GM19328 (cell line): ENCODE measurements at regions not wholly inside any gene's neighbourhood (a gene's known extent, or its start where the extent isn't known, plus 50 kb on each side); places are given as distances from the start of the nearest gene placed in this dataset.

Source experiments
- ATAC-seq: cut with Tn5 transposase; IDR thresholded peaks from one replicate; pipeline ENCODE4 v1.9.1; 2021; ENCODE audit warnings: mild to moderate bottlenecking, moderate library complexity; ENCODE audit not compliant: unreplicated experiment

DNA sequence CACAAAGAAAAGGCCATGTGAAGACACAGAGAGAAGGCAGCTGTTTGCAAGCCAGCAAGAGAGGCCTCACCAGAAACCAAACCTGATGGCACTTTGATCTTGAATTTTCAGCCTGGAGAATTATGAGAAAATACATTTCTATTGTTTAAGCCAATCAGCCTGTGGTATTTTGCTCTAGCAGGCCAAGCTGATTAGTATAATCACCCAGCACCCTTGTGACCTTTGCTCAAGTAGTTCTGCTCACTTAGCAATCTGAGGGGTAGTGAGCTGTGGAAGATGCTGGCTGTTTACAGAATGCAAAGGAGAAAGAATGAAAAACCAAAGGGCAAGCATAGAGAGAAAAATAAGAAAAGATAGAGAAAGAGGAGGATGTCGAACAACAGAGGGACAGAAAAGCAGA lies 396.4 kb upstream of the BOD1L1 start:
- no peak for ATAC-seq

DNA sequence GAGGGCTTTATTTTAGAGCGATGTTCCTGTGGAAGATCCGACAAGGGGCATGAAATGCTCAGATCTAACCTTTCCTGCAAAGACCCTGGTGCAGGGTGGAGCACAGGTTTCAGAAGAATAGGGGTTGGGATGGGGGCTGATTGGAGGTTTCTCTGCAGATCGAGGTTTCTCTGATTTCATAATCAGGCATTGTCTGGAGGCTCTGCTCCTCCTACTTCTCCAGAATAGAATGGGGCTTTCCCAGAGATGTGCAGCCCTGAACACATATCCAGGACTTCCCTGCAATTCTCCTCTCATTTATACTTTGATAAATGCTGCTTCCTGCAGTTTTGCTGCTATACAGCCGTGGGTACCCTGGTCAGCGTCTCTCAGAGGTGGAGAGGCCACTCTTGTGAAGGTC lies 397.6 kb upstream of the BOD1L1 start:
- ATAC-seq, result no peak

DNA sequence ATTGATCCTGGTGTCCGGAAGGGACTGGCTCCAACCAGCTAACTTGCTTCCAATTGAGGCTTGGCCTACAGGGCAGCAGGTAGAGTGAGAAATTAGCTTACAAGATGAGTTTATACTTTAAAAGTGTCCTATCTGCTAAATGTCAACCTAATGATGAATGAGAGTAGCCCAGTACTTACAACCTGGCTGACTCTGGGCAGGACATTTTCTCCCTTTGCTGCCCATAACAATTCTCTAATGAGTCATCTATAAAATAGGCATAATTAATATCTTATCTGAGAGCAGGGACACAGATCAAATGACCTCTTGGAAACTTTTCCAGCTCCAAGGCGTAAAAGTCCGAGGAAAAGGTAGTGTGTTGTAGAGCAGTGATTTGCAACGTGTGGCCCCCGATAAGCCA lies 398.4 kb upstream of the BOD1L1 start:
- ATAC-seq, result no peak

DNA sequence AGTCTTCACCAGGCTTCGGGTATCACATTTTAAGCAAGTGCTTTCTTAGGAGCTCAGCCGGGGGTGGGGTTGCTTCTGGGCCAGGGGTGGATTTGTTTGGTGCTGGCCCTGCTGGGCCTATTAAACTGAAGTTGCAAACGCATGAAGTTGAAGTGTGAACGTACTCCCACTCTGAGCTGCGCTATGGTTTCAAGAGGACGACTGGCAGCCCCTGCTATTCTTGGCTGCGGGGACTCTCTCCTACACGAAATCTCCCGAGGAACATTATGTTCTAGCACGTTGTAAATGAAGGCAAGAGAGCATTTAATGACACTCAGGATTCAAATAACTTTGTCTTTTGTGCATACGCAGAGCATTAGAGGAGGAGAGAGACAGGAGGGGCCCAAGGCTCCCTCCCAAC lies 401.3 kb upstream of the BOD1L1 start:
- ATAC-seq, result no peak

DNA sequence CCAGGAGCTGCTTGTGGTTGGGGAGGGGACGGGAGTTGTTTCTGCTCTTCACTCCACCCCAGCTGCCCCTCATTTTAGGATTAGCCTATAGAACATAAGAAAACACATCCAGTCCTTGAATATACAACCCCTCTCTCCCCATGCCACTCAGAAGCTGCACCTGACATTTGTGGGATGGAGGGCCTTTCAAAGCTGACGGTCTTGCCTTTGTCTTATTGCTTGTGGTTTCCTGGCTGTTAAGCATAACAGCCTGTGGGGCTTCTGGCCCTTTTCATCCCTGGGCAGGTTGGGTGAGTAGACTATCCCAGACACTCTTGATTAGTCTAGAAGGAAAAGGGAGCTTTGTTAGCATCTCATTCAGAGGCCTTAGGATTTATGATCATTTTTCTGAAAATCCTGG lies 407.6 kb upstream of the BOD1L1 start:
- ATAC-seq, result no peak

DNA sequence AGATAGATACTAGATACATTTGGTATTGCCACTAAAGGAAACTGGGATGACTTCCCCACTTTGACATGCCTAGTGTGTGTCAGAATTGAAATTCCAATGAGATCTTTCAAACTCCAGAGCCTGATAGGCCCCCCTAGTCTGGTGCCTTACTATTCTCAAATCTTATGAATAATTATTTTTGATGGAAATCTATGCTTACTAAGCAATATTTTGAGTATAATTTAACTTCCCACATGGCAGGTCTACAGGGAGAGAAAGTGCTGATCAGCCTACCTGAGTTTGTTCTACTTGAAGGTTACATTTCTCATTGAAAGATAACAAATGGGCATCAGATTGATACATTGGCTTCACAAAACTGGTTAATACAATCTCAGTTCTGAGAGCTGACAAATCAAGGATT lies 415.7 kb upstream of the BOD1L1 start:
- ATAC-seq, result no peak

DNA sequence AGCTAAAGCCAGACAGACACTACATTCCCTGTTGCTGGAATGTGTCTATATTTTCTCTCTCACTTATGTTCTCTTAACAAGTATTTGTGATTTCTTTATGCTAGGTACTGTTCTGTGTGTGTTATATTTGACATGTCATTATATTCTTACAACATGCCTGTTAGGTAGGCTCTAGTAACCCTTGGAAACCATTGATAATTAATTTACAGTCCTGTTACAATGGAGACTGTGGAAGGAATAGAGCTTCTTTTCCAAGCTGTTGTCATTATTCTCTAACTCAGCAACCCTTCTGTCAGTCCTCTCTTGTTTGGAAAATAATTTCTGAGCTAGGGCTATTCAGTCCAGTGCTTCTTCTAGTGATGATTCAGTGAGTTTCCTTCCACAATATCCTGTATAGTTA lies 419.1 kb upstream of the BOD1L1 start:
- ATAC-seq, result no peak

DNA sequence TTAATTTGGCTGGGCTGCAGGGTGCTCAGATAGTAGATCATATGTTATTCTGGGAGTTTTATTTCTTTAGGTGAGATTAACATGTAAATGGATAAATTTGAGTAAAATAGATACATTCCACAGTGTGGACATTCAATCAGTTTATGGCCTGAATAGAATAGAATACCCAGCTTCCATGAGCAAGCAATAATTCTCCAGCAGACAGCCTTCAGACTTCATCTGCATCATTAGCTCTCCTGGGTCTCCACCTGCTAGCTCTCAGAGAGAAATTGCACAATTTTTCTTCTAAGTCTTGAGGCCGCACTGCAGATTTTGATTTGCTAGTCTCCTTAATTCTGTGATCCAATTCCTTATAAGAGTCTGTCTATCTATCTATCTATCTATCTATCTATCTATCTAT lies 420.3 kb upstream of the BOD1L1 start:
- ATAC-seq, result no peak

DNA sequence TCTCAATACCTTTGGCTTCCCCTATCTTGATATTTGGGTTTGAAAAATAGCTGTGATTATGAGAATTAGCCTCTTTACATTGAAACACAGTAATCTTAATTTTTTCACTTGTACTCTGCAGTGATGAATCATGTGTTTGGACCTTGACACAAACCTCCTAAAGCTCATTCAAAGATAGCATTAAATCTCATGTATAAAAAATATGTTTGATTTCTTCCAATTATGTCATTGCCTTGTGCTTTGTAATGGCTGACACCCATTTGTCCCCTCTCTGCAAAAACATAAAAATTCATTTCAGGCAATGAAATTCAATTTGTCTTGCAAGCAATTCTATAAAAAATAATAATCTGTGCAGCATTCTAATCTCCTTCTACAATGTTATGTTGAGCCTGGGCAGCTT lies 422.4 kb upstream of the BOD1L1 start:
- no peak for ATAC-seq

DNA sequence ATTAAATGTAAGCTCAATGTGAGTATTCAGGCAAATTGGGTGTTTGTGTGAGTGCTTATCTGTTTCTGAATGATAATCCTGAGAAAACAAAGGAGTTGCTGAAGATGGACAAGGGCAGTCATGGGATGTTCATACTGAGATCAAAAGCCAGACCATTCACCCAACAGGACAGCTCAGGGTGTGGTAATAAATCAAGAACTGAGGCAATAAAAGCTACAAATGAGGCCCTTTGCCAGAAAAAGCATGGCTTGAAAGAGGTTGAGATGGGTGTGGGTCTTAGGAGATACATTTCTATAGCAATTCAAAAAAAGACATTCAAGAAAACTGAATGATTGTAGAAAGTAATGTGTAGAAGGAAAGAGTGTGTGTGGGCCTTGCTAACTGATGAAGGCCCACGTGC lies 425.8 kb upstream of the BOD1L1 start:
- ATAC-seq, result no peak

DNA sequence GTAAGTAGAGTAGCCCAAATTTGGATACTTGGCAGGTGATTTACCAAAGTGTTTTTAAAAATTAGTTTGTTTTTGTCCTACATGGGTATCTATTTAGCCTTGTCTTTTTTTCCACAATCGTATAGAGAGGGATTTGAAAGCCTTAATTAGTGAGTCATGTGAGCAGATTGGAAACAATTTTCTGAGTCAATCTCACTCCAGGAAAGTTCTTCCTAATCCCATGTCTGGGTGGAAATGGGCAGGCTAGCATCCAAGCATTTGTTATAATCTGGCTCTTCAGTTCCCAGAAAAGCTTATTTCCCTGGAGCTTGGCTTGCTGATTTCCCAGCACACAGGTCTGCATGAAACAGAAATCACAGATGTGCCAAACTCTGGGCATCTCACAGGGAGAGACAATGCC lies 426.9 kb upstream of the BOD1L1 start:
- no peak for ATAC-seq

DNA sequence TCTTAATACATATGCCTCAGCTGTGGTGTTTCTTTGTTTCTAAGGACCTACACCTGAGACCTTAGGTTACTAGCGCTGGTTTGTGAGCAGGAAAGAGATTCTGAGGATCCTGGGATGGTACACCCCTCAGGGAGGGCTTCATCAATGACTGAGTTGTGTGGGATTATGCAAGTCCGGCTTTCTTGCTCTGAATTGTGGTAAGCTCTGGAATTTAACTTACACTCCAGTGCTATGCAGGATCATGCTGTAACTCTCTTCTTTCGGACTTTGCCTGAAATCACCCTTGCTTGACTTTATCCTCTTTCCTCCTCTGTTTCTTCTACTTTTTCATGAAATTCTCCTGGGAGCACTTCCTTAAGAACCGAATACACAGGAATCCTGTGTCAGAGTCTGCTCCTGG lies 431.5 kb upstream of the BOD1L1 start:
- ATAC-seq, result no peak

DNA sequence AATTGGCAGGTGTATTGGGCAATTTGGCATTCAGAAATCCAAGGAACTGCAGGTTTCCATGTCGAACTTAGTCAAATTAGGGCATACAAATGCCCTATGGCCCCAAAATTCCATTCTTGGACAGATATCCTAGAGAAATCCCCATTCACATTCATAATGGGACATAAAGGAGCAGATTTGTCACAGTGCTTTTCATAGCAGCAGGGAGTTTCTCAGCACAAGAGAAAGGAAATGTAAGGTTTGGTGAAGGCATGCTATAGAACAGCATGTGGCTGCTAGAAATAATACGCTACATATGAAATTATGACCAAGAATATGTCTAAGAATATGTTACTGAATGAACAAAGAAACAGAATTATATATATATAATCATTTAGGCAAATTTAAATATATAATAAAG lies 437.5 kb upstream of the BOD1L1 start:
- ATAC-seq, result no peak

DNA sequence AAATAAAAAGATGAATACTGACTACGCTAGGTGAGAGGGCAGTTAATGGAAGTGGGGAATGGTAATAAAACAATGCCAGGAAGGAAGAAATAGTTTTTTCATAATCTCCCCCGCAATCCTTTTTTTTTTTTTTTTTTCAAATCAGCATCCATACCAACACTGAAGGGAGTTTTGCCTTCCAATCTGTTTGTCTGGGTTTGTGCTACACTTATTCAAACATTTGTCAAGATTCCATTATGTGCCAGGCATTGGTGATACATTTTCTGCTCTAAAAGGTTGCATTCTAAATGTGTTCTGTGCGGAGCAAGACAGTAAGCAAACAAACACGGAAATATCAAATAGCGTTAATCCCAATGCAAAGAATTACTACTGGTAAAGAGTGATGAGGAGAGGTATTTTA lies 437.9 kb upstream of the BOD1L1 start:
- no peak for ATAC-seq

DNA sequence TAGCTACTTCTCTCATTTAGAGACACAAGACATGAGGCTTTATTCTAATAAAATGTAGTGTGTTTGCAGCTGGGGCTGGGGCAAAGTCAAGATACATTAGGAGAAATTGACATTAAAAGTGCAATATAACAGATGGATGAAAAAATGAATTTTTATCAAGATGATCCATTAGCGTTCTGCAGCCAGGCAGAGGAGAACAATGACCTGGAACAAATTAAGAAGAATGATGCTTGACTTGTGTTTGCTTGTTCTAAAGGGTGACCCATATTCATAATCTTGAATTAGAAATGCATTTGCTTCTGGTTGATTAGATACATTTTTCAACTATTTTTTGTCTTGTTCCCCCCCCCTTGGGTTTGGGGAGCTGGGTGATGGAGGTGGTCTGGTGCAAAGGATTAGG lies 439.5 kb upstream of the BOD1L1 start:
- no peak for ATAC-seq

DNA sequence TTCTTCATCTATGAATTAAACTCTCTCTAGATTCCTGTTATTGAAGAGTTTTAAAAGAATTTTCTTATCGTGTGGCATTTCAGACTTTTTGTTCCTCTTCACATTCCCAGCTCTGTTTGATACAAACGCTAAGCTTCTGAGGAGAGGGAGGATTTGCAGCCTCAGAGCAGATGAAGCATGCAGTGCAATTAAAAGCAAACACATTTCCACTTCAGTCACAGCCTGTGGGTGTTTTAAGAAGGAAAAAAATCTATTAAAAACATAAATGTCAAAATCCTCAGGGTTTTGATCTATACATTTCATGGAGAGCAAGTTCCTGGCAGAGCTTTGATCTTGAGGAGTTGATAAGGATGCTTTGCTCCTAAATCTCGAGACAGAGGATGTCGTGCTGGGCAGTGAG lies 442.4 kb upstream of the BOD1L1 start:
- no peak for ATAC-seq

DNA sequence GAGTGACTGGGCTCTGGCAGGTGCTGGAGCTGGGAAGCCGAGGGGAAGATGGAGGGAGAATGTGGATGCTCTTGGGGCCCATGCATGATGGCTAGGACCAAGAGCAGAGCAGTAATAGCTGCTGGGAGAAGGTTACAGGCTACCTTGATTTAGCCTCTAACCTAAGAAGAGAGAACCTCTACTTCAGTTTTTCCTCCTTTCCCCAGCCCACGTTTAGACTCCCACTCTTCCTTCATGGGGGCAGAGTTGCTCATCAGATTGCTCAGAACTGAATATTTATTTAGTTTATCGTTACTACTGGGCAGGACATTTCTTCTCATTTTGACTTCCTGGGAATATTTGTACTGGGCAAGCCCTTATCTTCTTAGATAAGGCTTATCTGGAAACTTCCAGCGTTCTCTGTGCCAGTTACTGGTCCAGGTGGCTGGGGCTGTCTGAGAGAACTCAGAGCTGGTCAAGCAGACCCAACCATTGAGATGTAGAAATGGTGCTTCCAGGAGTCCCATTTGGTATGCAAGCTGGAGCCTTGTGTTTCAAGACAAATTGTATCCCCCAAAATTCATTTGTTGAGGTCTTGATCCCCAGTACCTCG lies 442.9 kb upstream of the BOD1L1 start:
- no peak for ATAC-seq

DNA sequence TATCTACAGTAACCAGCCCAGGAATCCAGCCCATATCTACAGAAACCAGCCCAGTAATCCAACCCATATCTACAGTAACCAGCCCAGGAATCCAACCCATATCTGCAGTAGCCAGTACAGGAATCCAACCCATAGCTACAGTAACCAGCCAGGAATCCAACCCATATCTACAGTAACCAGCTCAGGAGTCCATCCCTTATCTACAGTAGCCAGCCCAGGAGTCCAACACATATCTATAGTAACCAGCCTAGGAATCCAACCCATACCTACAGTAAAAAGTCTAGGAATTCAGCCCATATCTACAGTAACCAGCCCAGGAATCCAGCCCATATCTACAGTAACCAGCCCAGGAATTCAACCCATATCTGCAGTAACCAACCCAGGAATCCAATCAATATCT lies 445.0 kb upstream of the BOD1L1 start:
- ATAC-seq, result no peak

DNA sequence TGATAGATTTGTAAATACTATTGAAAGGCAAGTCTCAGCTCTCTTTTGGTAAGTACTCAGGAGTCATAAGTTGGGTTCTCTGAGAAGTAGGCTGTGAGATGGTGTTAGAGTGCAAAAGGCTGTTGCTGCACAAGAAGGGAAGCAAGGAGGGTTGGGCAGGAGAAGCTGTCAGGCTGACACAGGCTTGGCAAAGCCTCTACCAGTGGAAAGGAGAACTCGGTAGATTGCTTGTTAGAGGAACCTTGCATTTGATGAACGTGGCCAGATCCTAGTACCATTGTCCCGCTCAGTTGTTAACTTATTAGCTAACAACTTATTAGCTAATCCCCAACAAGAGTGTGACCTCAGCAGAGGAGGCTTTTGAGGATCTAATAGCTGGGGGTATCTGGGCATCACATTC lies 449.3 kb upstream of the BOD1L1 start:
- ATAC-seq, result no peak

DNA sequence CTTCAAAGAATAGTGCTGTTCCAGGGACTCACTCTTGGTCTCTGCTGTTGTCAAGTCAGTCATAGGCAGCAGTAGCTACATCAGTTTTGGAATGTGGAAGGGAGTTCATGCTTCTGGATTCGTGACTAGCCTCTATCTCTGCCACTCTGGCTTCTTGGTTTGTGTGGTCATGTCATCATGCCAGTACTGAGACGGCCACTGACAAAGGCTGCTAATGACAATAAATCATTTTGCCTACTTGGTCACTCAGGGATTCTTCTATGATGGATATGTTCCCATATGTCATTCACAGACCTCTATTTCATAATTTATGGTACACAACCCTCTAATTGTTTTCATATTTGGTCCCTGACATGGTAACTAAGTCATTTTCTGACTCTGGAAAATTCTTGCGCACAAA lies 450.8 kb upstream of the BOD1L1 start:
- ATAC-seq, result no peak

DNA sequence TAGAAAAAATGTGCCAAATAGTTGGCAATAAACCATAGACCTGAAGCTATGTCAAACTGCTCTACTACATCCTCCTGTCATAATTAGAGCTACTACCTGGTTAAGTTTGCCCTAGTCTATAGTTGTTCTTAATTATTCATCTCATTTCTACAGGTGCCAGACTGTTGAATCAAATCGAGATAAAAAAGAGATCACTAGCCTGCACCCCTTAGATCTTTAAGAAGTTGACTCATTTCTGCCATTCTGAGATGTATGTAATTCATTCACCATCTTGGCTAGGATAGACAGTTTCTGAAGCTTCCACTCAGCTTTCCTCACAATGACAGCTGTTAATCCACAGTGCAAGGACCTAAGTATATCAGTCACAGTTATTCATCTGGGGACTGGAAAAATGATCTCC lies 452.1 kb upstream of the BOD1L1 start:
- no peak for ATAC-seq

DNA sequence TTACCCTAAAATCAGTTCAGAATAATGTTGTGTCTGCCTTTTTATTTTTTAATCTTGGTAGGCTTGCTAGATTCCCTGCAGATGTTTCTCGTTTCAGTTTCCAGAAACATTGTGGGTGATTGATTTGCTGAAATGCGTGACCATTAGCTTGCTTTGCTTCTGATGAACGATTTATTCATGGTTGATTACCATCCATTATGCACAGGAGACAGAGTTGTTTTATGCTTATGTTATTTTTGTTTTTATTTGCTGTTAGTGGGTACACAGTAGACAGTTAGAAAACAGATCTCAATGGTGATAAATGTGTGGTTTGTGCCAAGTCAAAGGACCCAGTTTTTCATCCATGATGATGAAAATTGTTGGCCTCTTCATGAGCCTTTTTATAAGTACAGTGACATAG lies 455.6 kb upstream of the BOD1L1 start:
- no peak for ATAC-seq

DNA sequence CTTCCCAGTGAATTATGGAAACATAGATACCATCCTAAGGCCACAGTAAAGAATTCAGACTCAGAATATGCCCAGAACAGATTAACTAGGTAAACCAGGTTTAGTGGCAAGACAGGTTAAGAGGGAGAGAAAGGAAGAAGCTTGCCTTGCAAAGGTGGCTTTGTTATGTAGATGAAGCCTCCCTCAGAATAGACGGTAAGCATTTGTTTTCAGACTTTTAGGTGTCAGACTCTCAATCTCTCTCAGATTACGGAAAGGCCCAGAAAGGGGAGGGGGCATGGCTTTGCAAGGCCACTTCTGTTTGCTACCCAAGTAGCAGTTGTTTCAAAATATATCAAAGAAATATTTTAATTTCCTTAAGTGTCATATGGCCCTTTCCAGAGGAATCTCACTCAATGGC lies 457.1 kb upstream of the BOD1L1 start:
- no peak for ATAC-seq

DNA sequence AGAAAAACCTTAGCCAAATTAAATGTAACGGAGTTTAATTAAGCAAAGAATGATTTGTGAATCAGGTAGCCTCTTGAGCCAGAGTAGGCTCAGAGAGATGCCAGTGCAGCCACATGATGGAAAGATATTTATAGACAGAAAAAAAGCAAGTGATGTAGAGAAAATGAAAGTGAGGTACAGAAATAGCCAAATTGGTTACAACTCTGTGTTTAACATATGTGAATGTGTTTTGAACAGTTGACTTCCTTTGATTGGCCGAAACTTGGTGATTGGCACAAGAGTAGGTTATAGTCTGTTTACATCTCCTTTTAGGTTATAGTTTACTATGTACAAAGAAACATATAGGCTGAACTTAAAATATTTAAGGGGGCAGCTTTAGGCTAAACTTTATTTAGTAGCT lies 459.9 kb upstream of the BOD1L1 start:
- ATAC-seq, result peak; percentile 73
